Fibroblast of villous mesenchyme (primary cell): ENCODE measurements at regions not wholly inside any gene's neighbourhood (a gene's known extent, or its start where the extent isn't known, plus 50 kb on each side); places are given as distances from the start of the nearest gene placed in this dataset.

ENCODE experiments used
- DNase-seq: peaks from one replicate; pipeline ENCODE4 v3.0.0-alpha.2; 2010; ENCODE audit warnings: low read depth
- H3K4me3 ChIP-seq: 2 replicates; pipeline ENCODE4 v1.5.1; 2011; ENCODE audit warnings: low read depth, mild to moderate bottlenecking, low read length
- TF ChIP-seq, protein P1 (sequence below): IDR thresholded peaks from 2 replicates; pipeline ENCODE4 v1.5.1; 2012; ENCODE audit warnings: low read depth, mild to moderate bottlenecking, low read length; ENCODE audit not compliant: insufficient read depth

DNA sequence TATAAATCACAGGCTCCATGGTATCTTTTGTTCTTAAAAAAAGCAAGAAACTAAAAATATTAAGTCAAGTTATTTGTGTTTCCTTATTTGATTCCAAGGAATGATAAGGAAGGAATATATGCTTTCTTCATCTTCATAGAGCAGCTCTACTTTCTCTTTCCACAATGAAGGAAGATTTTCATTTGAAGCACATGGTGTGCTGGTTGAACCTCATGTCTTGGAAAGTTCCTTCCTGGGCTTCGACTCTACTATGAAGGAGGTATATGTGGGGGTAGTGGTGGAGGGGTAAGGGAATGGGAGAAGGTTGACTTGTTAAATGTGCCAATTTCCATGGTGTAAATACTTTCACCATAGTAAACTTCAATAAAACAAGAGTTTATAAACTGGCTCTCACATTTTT is 698.0 kb downstream of the CETN3 start:
- no peak for DNase-seq
- H3K4me3 ChIP-seq = no peak overlapping the region
- TF ChIP-seq, protein P1, sequence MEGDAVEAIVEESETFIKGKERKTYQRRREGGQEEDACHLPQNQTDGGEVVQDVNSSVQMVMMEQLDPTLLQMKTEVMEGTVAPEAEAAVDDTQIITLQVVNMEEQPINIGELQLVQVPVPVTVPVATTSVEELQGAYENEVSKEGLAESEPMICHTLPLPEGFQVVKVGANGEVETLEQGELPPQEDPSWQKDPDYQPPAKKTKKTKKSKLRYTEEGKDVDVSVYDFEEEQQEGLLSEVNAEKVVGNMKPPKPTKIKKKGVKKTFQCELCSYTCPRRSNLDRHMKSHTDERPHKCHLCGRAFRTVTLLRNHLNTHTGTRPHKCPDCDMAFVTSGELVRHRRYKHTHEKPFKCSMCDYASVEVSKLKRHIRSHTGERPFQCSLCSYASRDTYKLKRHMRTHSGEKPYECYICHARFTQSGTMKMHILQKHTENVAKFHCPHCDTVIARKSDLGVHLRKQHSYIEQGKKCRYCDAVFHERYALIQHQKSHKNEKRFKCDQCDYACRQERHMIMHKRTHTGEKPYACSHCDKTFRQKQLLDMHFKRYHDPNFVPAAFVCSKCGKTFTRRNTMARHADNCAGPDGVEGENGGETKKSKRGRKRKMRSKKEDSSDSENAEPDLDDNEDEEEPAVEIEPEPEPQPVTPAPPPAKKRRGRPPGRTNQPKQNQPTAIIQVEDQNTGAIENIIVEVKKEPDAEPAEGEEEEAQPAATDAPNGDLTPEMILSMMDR = no peak

GRCh38 chr5:89710006-89710405 is 699.5 kb downstream of the CETN3 start:
- no peak for DNase-seq
- TF ChIP-seq, protein P1 = no peak
- H3K4me3 ChIP-seq = no peak overlapping the region

DNA sequence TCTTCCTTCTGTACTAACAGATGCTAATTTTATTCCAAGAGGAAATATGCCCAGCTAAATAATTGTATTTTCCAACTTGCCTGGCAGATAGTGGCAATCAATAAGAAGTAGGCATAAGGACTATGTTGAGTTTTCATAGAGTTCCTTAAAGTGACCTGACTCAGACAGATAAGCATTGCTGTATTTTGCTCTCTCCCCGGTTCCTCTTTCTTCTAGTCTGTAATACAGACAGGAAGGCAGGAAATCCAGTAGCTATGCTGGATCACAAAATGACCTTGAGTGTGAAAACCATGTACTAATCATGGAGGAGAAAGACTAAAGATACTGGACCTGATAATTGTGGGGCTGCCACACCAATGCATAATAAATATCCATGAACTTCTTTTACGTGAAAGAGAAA is 701.7 kb downstream of the CETN3 start:
- no peak overlapping the region for H3K4me3 ChIP-seq
- TF ChIP-seq, protein P1 = no peak
- DNase-seq = no peak

DNA sequence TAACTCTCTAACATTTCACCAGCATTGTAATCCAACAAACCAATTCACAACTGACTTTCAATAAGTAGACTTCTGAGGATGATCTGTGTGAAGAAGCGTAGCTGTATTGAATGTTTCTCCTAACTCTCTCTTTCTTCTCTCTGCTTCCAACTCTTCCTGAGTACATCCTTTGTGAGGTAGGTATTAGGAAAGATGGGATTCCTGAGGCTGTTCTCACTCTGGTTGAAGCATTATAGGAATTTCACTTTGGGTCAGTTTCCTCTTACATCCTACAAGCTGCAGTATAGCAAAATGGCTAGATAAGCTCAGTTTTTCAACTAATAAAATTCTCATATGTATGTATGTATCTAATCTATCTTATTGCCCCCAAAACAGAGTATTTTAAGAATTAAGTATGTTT is 702.8 kb downstream of the CETN3 start:
- TF ChIP-seq, protein P1 = no peak
- DNase-seq = no peak

DNA sequence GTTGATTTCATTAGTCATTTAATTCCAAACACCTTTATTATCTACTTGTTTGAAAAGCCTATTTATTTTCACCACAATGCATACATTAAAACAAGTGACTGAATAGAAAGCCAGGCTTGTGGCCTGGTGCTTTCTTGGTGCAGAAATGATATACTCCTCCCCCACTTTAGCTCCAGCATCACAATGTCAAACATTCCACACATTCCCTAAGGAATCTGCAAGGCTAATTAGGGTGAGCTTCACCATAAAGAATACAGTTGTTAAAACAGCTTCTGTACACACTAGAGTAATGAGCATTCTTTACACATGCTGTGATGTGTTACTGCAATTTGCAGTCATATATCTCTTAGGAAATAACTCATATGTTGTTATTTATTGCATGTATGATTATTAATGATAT is 705.7 kb downstream of the CETN3 start:
- DNase-seq = peak; percentile 7
- H3K4me3 ChIP-seq = no peak overlapping the region
- TF ChIP-seq, protein P1 = no peak

More for the DNA sequence above, 702.8 kb downstream of the CETN3 start:
- H3K4me3 ChIP-seq = no peak overlapping the region

- no peak for DNase-seq
- H3K4me3 ChIP-seq = no peak overlapping the region
Observed at GRCh38 chr5:89698028-89698427, 711.5 kb downstream of the CETN3 start.

DNA sequence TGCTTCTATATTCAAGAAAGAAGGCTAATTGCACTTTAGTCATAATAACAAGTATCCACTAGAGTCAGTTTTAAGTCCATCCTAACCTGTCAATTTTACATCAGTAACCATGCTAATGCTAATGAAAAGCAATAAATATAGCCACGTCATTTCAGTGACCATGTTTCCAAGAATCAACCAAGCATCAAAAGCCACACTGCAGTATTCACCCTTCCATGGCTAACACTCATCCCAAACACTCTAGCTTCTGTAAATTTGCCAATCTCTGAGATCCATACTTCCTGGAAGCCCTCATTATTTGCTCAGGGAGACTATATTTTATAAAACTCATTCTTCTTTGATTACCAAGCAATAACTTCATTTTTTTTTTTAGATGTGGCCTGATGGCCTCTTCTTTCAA is 712.0 kb downstream of the CETN3 start:
- no peak overlapping the region for H3K4me3 ChIP-seq
- no peak for DNase-seq
- TF ChIP-seq, protein P1 = no peak

More at GRCh38 chr5:89698028-89698427, 711.5 kb downstream of the CETN3 start:
- TF ChIP-seq, protein P1 = no peak
